Subcutaneous abdominal adipose tissue (tissue), 5 donors: ENCODE measurements at regions not wholly inside any gene's neighbourhood (a gene's known extent, or its start where the extent isn't known, plus 50 kb on each side); places are given as distances from the start of the nearest gene placed in this dataset.

Experiments used
- H3K27ac ChIP-seq: one replicate; pipeline ENCODE4 v1.7.0; 2013; ENCODE audit warnings: low read depth, mild to moderate bottlenecking, inconsistent platforms, low read length, moderate library complexity
- H3K27me3 ChIP-seq, 5 donors: one replicate each; pipeline ENCODE4 v1.7.0; 2013; ENCODE audit warnings: low read length in 5 of 5, inconsistent platforms in 1 of 5; ENCODE audit not compliant: control insufficient read depth in 5 of 5, insufficient read depth in 4 of 5
- H3K36me3 ChIP-seq, 5 donors: one replicate each; pipeline ENCODE4 v1.7.0; 2013; ENCODE audit warnings: low read length in 5 of 5; ENCODE audit not compliant: control insufficient read depth in 5 of 5, insufficient read depth in 5 of 5
- H3K4me1 ChIP-seq, 5 donors: one replicate each; pipeline ENCODE4 v1.7.0; 2013; ENCODE audit warnings: low read length in 5 of 5, mild to moderate bottlenecking in 3 of 5, moderate library complexity in 1 of 5; ENCODE audit not compliant: control insufficient read depth in 5 of 5, insufficient read depth in 5 of 5
- H3K4me3 ChIP-seq, 5 donors: one replicate each; pipeline ENCODE4 v1.7.0; 2013; ENCODE audit warnings: low read length in 5 of 5, low read depth in 1 of 5
- H3K9ac ChIP-seq, 5 donors: one replicate each; pipeline ENCODE4 v1.7.0; 2013; ENCODE audit warnings: low read length in 5 of 5, mild to moderate bottlenecking in 4 of 5, moderate library complexity in 3 of 5
- H3K9me3 ChIP-seq, 5 donors: one replicate each; pipeline ENCODE4 v1.7.0; 2013; ENCODE audit warnings: low read length in 5 of 5; ENCODE audit not compliant: control insufficient read depth in 5 of 5
- donor health status: healthy.
- donor health status: healthy.
- donor health status: healthy.
- donor health status: healthy.
- donor health status: healthy.

- no peaks in the 10 kb centered on the region for H3K4me1 ChIP-seq
- no peak overlapping the region for H3K27ac ChIP-seq
- H3K4me3 ChIP-seq = no peak overlapping the region
- no peaks in the 10 kb centered on the region for H3K9me3 ChIP-seq
- no peak overlapping the region for H3K9ac ChIP-seq
- no peaks in the 10 kb centered on the region for H3K27me3 ChIP-seq
- H3K36me3 ChIP-seq = no peaks in the 10 kb centered on the region
Observed at GRCh38 chr7:113825832-113826231, 93.0 kb downstream of the PPP1R3A start.

- Histone ChIP-seq H3K9ac (no peak overlapping the region), H3K27ac (no peak overlapping the region), H3K27me3 (no peaks in the 10 kb centered on the region), H3K4me1 (no peaks in the 10 kb centered on the region), H3K36me3 (no peaks in the 10 kb centered on the region), H3K4me3 (no peak overlapping the region), H3K9me3 (no peaks in the 10 kb centered on the region)
Observed at GRCh38 chr7:113824117-113824823, 94.5 kb downstream of the PPP1R3A start.

GRCh38 chr7:113819474-113819873, 99.3 kb downstream of the PPP1R3A start:
- Histone ChIP-seq H3K27ac (no peak overlapping the region), H3K4me1 (no peaks in the 10 kb centered on the region), H3K9ac (no peak overlapping the region), H3K36me3 (no peaks in the 10 kb centered on the region), H3K27me3 (no peaks in the 10 kb centered on the region), H3K9me3 (no peaks in the 10 kb centered on the region), H3K4me3 (no peak overlapping the region)

GRCh38 chr7:113816639-113817038, 102.2 kb downstream of the PPP1R3A start:
- H3K4me1 ChIP-seq = no peaks in the 10 kb centered on the region
- no peaks in the 10 kb centered on the region for H3K9me3 ChIP-seq
- H3K4me3 ChIP-seq = no peak overlapping the region
- no peaks in the 10 kb centered on the region for H3K27me3 ChIP-seq
- H3K36me3 ChIP-seq = no peaks in the 10 kb centered on the region
- H3K27ac ChIP-seq = no peak overlapping the region
- no peak overlapping the region for H3K9ac ChIP-seq

- no peak overlapping the region for H3K9ac ChIP-seq
- no peaks in the 10 kb centered on the region for H3K36me3 ChIP-seq
- no peaks in the 10 kb centered on the region for H3K9me3 ChIP-seq
- H3K4me1 ChIP-seq = no peaks in the 10 kb centered on the region
- no peak overlapping the region for H3K4me3 ChIP-seq
- H3K27ac ChIP-seq = no peak overlapping the region
- no peaks in the 10 kb centered on the region for H3K27me3 ChIP-seq
Observed at GRCh38 chr7:113813471-113813870, 105.3 kb downstream of the PPP1R3A start.

- H3K27me3 ChIP-seq = no peaks in the 10 kb centered on the region
- H3K4me3 ChIP-seq = no peak overlapping the region
- no peaks in the 10 kb centered on the region for H3K9me3 ChIP-seq
- no peaks in the 10 kb centered on the region for H3K4me1 ChIP-seq
- H3K27ac ChIP-seq = no peak overlapping the region
- H3K36me3 ChIP-seq = no peaks in the 10 kb centered on the region
- no peak overlapping the region for H3K9ac ChIP-seq
Observed at GRCh38 chr7:113812591-113813255, 106.1 kb downstream of the PPP1R3A start.

- Histone ChIP-seq H3K36me3 (no peaks in the 10 kb centered on the region), H3K27me3 (no peaks in the 10 kb centered on the region)
Observed at GRCh38 chr7:113810080-113810744, 108.6 kb downstream of the PPP1R3A start.

GRCh38 chr7:113809581-113809980, 109.2 kb downstream of the PPP1R3A start:
- no peak overlapping the region for H3K27ac ChIP-seq
- H3K4me1 ChIP-seq = no peaks in the 10 kb centered on the region
- no peaks in the 10 kb centered on the region for H3K27me3 ChIP-seq
- H3K9me3 ChIP-seq = no peaks in the 10 kb centered on the region
- H3K36me3 ChIP-seq = no peaks in the 10 kb centered on the region
- H3K9ac ChIP-seq = no peak overlapping the region
- no peak overlapping the region for H3K4me3 ChIP-seq

More at GRCh38 chr7:113810080-113810744, 108.6 kb downstream of the PPP1R3A start:
- Histone ChIP-seq H3K4me1 (no peaks in the 10 kb centered on the region), H3K9ac (no peak overlapping the region), H3K27ac (no peak overlapping the region), H3K4me3 (no peak overlapping the region), H3K9me3 (no peaks in the 10 kb centered on the region)

GRCh38 chr7:113806633-113807327, 112.0 kb downstream of the PPP1R3A start:
- no peak overlapping the region for H3K4me3 ChIP-seq
- no peaks in the 10 kb centered on the region for H3K4me1 ChIP-seq
- H3K36me3 ChIP-seq = no peaks in the 10 kb centered on the region
- no peaks in the 10 kb centered on the region for H3K9me3 ChIP-seq
- no peaks in the 10 kb centered on the region for H3K27me3 ChIP-seq
- no peak overlapping the region for H3K9ac ChIP-seq
- no peak overlapping the region for H3K27ac ChIP-seq

GRCh38 chr7:113805976-113806375, 112.8 kb downstream of the PPP1R3A start:
- no peak overlapping the region for H3K9ac ChIP-seq
- no peak overlapping the region for H3K27ac ChIP-seq
- no peaks in the 10 kb centered on the region for H3K4me1 ChIP-seq
- no peaks in the 10 kb centered on the region for H3K27me3 ChIP-seq
- H3K9me3 ChIP-seq = no peaks in the 10 kb centered on the region
- H3K36me3 ChIP-seq = no peaks in the 10 kb centered on the region
- H3K4me3 ChIP-seq = no peak overlapping the region
